NB4 (cell line): ENCODE measurements at regions not wholly inside any gene's neighbourhood (a gene's known extent, or its start where the extent isn't known, plus 50 kb on each side); places are given as distances from the start of the nearest gene placed in this dataset.

ENCODE experiments used
- DNase-seq: peaks from one replicate; pipeline ENCODE4 v3.0.0; 2010; ENCODE audit warnings: low read depth
- H3K4me3 ChIP-seq: one replicate; pipeline ENCODE4 v1.5.1; 2011; ENCODE audit warnings: mild to moderate bottlenecking, low read depth, low read length, moderate library complexity
- CTCF ChIP-seq: IDR thresholded peaks from one replicate; pipeline ENCODE4 v1.5.1; 2012; ENCODE audit warnings: low read depth, low read length
- MAX ChIP-seq: IDR thresholded peaks from 2 replicates; pipeline ENCODE4 v1.6.1; 2011; ENCODE audit warnings: low read depth, low read length
- MYC ChIP-seq: IDR thresholded peaks from 2 replicates; pipeline ENCODE4 v1.6.1; 2011; ENCODE audit warnings: low read depth, low read length
- POLR2A ChIP-seq: IDR thresholded peaks from 2 replicates; pipeline ENCODE4 v1.6.1; 2011; ENCODE audit warnings: mild to moderate bottlenecking; ENCODE audit not compliant: insufficient read length; ENCODE audit errors: extremely low read depth

DNA sequence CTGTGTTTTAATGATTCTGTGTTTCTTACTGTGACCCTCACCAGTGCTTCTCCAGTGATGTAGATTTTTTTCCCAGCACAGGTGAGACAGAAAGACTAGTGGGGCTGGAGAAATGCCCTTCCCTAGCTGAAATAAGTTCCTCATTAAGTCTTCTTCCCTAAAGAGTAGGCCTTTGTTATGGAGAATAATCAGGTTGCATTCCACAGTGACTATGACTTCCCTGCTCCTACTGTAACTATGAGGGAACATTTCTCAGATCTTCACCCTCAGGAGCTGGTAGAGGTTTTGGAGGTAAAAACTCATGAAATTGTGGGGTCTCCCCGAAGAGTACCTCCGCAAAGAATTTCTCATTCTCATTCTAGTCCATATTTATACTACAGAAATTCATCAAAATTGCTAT, 286.2 kb downstream of the GRB14 start:
- no peak overlapping the region for H3K4me3 ChIP-seq
- no peak for TF ChIP-seq CTCF
- no peak for TF ChIP-seq POLR2A
- TF ChIP-seq MAX, result no peak
- TF ChIP-seq MYC, result no peak
- no peak for DNase-seq

DNA sequence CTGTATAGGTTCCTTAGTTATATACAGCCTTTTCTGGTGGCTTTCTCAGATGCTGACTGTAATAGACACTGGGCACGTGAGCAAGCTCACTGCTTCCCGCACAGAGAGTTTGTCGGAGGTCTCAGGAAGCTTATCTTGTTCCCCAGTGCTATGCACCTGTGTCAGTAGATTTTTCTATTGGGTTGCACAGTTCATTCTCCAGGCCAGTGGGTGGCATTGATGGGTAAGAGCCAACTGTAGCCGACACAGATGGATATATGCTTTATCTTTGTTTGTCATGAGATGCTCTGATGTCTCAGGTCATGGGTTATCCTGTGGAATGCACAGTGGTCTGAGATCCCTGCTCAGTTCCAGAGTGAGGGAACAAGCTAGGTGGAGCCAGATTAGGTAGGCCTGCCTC, 293.0 kb downstream of the GRB14 start:
- H3K4me3 ChIP-seq, result no peak overlapping the region
- TF ChIP-seq MAX, result no peak
- no peak for TF ChIP-seq POLR2A
- TF ChIP-seq CTCF, result no peak
- no peak for TF ChIP-seq MYC
- DNase-seq, result no peak

DNA sequence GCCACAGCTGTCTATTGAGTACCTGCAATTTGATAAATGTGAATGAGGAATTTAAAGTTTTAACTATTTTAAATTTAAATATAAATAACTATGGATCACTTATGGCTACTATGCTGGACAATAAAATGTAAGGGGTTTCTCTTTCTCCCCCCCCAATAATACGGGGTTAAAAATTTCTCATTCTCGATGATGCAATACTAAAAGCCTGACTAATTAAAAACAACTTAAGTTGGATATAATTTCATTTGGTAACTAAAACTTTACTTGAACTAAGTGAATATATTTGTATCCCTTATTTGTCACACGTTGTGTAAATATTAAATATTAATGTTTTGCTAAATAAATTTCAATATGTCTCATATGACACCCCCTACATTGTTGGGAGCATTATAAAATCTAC, 297.3 kb downstream of the GRB14 start:
- no peak for DNase-seq
- no peak overlapping the region for H3K4me3 ChIP-seq
- no peak for TF ChIP-seq MYC

DNA sequence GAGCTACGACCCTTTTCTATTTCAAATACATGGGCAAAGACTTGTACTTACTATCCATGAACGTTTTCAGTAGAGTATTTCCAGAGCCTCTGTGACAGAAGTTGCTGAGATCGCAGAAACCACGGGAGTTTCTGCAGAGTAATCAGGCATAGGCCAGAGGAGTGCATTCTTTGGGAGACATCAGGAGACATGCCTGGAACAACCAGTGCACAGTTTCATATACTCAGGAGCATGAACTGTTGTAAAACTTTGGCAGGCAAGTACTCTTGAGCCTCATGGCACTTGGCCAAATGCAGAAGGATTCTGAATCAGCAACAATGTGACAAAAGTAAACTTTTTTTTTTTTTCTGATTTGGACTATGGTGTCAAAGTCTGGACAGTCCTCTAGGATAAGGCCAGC, 307.1 kb downstream of the GRB14 start:
- TF ChIP-seq MYC, result no peak
- TF ChIP-seq POLR2A, result no peak
- TF ChIP-seq CTCF, result no peak
- no peak for TF ChIP-seq MAX
- no peak for DNase-seq

DNA sequence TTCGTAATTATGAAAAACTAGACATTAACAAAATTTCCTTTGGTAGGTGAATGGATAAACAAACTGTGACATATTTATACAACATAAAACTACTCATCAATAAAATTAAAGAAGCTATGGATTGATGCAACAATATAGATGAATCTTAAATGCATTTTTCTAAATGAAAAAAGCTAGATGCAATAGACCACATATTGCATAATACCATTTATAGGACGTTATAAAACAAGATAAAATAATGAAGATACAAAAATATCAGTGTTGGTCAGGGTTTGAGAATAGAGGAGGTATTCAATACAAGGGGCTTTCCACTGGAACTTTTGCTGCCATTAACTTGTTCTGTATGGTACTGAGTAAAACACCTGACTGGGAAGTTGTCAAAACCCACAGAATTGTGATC, 314.4 kb downstream of the GRB14 start:
- TF ChIP-seq CTCF, result no peak
- TF ChIP-seq POLR2A, result no peak
- TF ChIP-seq MAX, result no peak
- TF ChIP-seq MYC, result no peak
- H3K4me3 ChIP-seq, result no peak overlapping the region
- no peak for DNase-seq

More for the DNA sequence above, 307.1 kb downstream of the GRB14 start:
- no peak overlapping the region for H3K4me3 ChIP-seq

GRCh38 chr2:164302786-164303185, 318.5 kb downstream of the GRB14 start:
- TF ChIP-seq CTCF, result no peak
- no peak for DNase-seq
- no peak overlapping the region for H3K4me3 ChIP-seq

DNA sequence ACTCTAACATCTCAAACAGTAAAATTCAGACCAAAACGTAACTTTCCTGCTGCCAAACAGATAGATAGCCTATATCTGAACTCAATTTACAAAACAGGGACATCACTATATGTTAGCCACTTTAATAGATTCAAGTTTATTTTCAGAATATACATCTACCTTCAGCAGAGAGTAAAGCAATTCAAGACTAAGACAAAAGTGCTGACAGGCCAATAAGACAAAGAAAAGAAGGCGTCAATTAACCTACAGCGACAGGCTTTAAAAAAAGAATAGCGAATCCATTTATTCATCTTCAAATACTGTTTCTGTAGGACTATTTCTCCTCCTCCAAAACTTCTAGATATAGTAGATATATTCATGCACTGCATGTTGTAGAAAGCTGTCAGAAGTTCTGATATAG, 333.0 kb downstream of the GRB14 start:
- H3K4me3 ChIP-seq, result no peak overlapping the region

More for the DNA sequence above, 333.0 kb downstream of the GRB14 start:
- no peak for DNase-seq
- no peak for TF ChIP-seq MYC
- TF ChIP-seq MAX, result no peak
- TF ChIP-seq POLR2A, result no peak
- TF ChIP-seq CTCF, result no peak
